Peyer's patch (tissue), 4 donors: ENCODE measurements at regions not wholly inside any gene's neighbourhood (a gene's known extent, or its start where the extent isn't known, plus 50 kb on each side); places are given as distances from the start of the nearest gene placed in this dataset.

ENCODE experiments used
- DNase-seq, 3 donors: peaks; one replicate each; pipeline ENCODE4 v3.0.0-alpha.2; 2017 to 2019
- H3K27ac ChIP-seq, 4 donors: fragments of 200-600 bp; sonication (generic); one replicate each; pipeline ENCODE4 v1.5.1; 2016 to 2019
- H3K27me3 ChIP-seq, 2 donors: fragments of 200-600 bp; sonication (generic); one replicate each; pipeline ENCODE4 v1.5.1; 2019
- H3K36me3 ChIP-seq, 3 donors: fragments of 200-600 bp; sonication (generic); one replicate each; pipeline ENCODE4 v1.5.1; 2016 to 2019
- H3K4me1 ChIP-seq, 4 donors: fragments of 200-600 bp; sonication (generic); one replicate each; pipeline ENCODE4 v1.5.1; 2016 to 2019
- H3K4me3 ChIP-seq, 4 donors: fragments of 200-600 bp; sonication (generic); 1 replicate in 3 of 4; 2 replicates in 1 of 4; pipeline ENCODE4 v1.5.1; 2016 to 2019; ENCODE audit warnings: mild to moderate bottlenecking in 1 of 4
- H3K9me3 ChIP-seq, 4 donors: fragments of 200-600 bp; sonication (generic); one replicate each; pipeline ENCODE4 v1.5.1; 2016 to 2019; ENCODE audit warnings: mild to moderate bottlenecking in 1 of 4
- POLR2A ChIP-seq, 2 donors: fragments of 450-650 bp; IDR thresholded peaks; one replicate each; pipeline ENCODE4 v1.5.1; 2017; ENCODE audit warnings: antibody characterized with exemption in 2 of 2, mild to moderate bottlenecking in 2 of 2, moderate library complexity in 2 of 2
- TF ChIP-seq, protein P1 (sequence below), 6 experiments: fragments of 450-650 bp in 4 of 6; fragments of 200-600 bp in 2 of 6; sonication (generic) in 1 of 6; IDR thresholded peaks; one replicate each; pipeline ENCODE4 v1.5.1; 2017 to 2019; ENCODE audit warnings: antibody characterized with exemption in 6 of 6, mild to moderate bottlenecking in 3 of 6, moderate library complexity in 1 of 6

DNA sequence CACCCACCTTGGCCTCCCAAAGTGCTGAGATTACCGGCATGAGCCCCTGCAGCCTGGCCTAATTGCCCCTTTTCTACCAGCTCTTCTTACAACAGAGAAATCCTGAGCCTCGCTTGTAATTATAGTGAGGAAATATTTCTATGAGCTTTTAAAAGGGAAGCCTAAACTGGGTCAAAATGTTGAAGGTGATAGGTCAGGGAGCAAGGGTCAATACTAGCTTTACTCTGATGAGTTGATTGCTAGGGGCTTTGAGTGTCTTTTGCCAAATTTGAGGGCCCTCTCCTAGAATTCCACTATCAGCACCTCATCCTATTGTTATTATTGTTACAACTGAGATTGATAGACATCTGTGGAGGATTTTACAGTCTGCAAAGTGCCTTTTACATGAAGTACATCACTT, 62.4 kb upstream of the PIAS1 start:
- Histone ChIP-seq H3K27me3 (no peaks in the 10 kb centered on the region), H3K36me3 (no peaks in the 10 kb centered on the region), H3K27ac (no peak overlapping the region), H3K4me3 (no peak overlapping the region), H3K9me3 (no peaks in the 10 kb centered on the region), H3K4me1 (no peaks in the 10 kb centered on the region)
- TF ChIP-seq, protein P1, sequence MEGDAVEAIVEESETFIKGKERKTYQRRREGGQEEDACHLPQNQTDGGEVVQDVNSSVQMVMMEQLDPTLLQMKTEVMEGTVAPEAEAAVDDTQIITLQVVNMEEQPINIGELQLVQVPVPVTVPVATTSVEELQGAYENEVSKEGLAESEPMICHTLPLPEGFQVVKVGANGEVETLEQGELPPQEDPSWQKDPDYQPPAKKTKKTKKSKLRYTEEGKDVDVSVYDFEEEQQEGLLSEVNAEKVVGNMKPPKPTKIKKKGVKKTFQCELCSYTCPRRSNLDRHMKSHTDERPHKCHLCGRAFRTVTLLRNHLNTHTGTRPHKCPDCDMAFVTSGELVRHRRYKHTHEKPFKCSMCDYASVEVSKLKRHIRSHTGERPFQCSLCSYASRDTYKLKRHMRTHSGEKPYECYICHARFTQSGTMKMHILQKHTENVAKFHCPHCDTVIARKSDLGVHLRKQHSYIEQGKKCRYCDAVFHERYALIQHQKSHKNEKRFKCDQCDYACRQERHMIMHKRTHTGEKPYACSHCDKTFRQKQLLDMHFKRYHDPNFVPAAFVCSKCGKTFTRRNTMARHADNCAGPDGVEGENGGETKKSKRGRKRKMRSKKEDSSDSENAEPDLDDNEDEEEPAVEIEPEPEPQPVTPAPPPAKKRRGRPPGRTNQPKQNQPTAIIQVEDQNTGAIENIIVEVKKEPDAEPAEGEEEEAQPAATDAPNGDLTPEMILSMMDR (IDR thresholded peaks at IDR 0.05) = no peak
- TF ChIP-seq POLR2A (IDR thresholded peaks at IDR 0.05) = no peak
- DNase-seq = no peak

- H3K4me1 ChIP-seq = no peaks in the 10 kb centered on the region
- no peaks in the 10 kb centered on the region for H3K36me3 ChIP-seq
- H3K27me3 ChIP-seq = no peaks in the 10 kb centered on the region
- no peak for TF ChIP-seq POLR2A (IDR thresholded peaks at IDR 0.05)
- TF ChIP-seq, protein P1 (IDR thresholded peaks at IDR 0.05) = no peak
- no peak overlapping the region for H3K4me3 ChIP-seq
- DNase-seq = no peak
- H3K9me3 ChIP-seq = no peaks in the 10 kb centered on the region
- peak overlapping the region in 1 of 4 donors; percentile 59 for H3K27ac ChIP-seq
These were observed 61.7 kb upstream of the PIAS1 start for GRCh38 chr15:67992411-67992810.

- Histone ChIP-seq H3K9me3 (no peaks in the 10 kb centered on the region), H3K4me1 (no peaks in the 10 kb centered on the region), H3K27ac (peak overlapping the region in 1 of 4 donors; percentile 59), H3K27me3 (no peaks in the 10 kb centered on the region), H3K36me3 (no peaks in the 10 kb centered on the region), H3K4me3 (no peak overlapping the region)
- peak in 2 of 3 donors; percentile 60 to 75 for DNase-seq
- TF ChIP-seq, protein P1 (IDR thresholded peaks at IDR 0.05) = no peak
- no peak for TF ChIP-seq POLR2A (IDR thresholded peaks at IDR 0.05)
These were observed 61.3 kb upstream of the PIAS1 start for GRCh38 chr15:67992834-67993233.

DNA sequence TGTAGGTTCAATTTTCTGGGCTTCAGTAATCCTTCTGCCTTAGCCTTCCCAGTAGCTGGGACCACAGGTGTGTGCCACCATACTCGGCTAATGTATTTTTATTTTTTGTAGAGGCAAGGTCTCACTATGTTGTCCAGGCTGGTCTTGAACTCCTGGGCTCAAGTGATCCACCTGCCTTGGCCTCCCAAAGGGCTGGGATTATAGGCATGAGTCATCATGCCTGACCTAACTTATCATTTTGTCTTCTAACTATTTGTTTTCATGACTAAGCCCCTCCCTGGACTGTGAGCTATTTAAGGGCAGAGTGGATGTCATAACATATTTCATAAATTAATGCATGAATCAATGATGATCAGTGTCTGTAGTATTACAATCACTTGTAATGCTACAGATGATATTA, 56.1 kb upstream of the PIAS1 start:
- DNase-seq = peak in 1 of 3 donors; percentile 63
- Histone ChIP-seq H3K4me3 (no peak overlapping the region), H3K9me3 (no peaks in the 10 kb centered on the region), H3K27ac (peak overlapping the region in 2 of 4 donors; percentile 60 to 79), H3K4me1 (no peaks in the 10 kb centered on the region), H3K27me3 (no peaks in the 10 kb centered on the region), H3K36me3 (no peaks in the 10 kb centered on the region)
- TF ChIP-seq POLR2A (IDR thresholded peaks at IDR 0.05) = no peak
- TF ChIP-seq, protein P1 (IDR thresholded peaks at IDR 0.05) = no peak

DNA sequence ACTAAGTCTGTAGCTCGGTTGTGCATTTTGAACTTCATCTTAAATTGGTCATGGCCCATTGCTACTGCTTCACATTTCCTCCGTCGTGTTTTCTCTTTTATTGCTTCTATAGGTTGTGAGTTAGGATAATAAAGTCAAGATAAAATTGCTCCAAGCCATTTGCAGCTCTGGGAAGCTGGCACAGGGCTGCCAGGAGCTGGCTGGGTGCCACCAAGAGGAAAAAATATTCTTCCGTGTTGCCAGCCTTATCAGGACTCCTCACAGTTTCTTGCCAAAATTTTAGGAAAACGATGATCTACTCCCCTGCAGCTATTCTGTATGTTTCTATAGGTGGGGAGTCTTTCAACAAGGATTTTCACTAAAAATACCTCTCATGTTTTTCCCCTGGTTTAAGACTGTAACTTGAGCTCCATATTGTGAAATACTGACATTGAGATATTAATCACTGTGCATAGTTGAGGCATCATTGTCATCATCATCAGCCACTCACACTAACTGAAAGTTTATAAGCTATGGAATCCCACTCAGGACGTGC, 55.4 kb upstream of the PIAS1 start:
- Histone ChIP-seq H3K27me3 (no peaks in the 10 kb centered on the region), H3K9me3 (no peaks in the 10 kb centered on the region), H3K4me1 (no peaks in the 10 kb centered on the region), H3K36me3 (no peaks in the 10 kb centered on the region), H3K4me3 (no peak overlapping the region), H3K27ac (peak overlapping the region in 2 of 4 donors; percentile 60 to 79)
- DNase-seq = peak in 2 of 3 donors; percentile 68 to 73
- no peak for TF ChIP-seq POLR2A (IDR thresholded peaks at IDR 0.05)

- H3K9me3 ChIP-seq = no peaks in the 10 kb centered on the region
- no peaks in the 10 kb centered on the region for H3K4me1 ChIP-seq
- peak overlapping the region in 1 of 4 donors; percentile 79 for H3K27ac ChIP-seq
- no peak for DNase-seq
- no peak overlapping the region for H3K4me3 ChIP-seq
- no peaks in the 10 kb centered on the region for H3K27me3 ChIP-seq
- H3K36me3 ChIP-seq = no peaks in the 10 kb centered on the region
- TF ChIP-seq POLR2A (IDR thresholded peaks at IDR 0.05) = no peak
- TF ChIP-seq, protein P1 (IDR thresholded peaks at IDR 0.05) = no peak
These were observed 54.6 kb upstream of the PIAS1 start for GRCh38 chr15:67999320-68000100.
